Transverse colon (tissue), 4 donors: ENCODE measurements at regions not wholly inside any gene's neighbourhood (a gene's known extent, or its start where the extent isn't known, plus 50 kb on each side); places are given as distances from the start of the nearest gene placed in this dataset.

Experiments used
- DNase-seq: peaks from one replicate; pipeline ENCODE4 v3.0.0-alpha.2; 2019
- H3K27ac ChIP-seq, 4 donors: fragments of 200-600 bp; sonication (generic); 2 replicates each; pipeline ENCODE4 v1.5.1; 2016 to 2018; ENCODE audit warnings: inconsistent platforms in 4 of 4
- H3K27me3 ChIP-seq: fragments of 200-600 bp; sonication (generic); 2 replicates; pipeline ENCODE4 v1.5.1; 2017; ENCODE audit warnings: inconsistent platforms
- H3K36me3 ChIP-seq, 4 donors: fragments of 200-600 bp; sonication (generic); 2 replicates each; pipeline ENCODE4 v1.5.1; 2017 to 2019; ENCODE audit warnings: inconsistent platforms in 4 of 4
- H3K4me1 ChIP-seq, 4 donors: fragments of 200-600 bp; sonication (generic); 2 replicates each; pipeline ENCODE4 v1.5.1; 2017 to 2020; ENCODE audit warnings: inconsistent platforms in 4 of 4
- H3K4me3 ChIP-seq, 4 donors: fragments of 200-600 bp; sonication (generic); 1 replicate in 1 of 4; 2 replicates in 3 of 4; pipeline versions ENCODE4 v1.5.1 to v1.6.1; 2017 to 2019; ENCODE audit warnings: inconsistent platforms in 4 of 4
- H3K9me3 ChIP-seq, 2 donors: fragments of 200-600 bp; sonication (generic); 2 replicates each; pipeline ENCODE4 v1.5.1; 2017 to 2019; ENCODE audit warnings: inconsistent platforms in 2 of 2
- CTCF ChIP-seq, 5 experiments: fragments of 200-600 bp in 3 of 5; fragments of 450-650 bp in 2 of 5; sonication (generic) in 3 of 5; IDR thresholded peaks; 1 replicate in 2 of 5; 2 replicates in 3 of 5; pipeline ENCODE4 v1.5.1; 2016 to 2017; ENCODE audit warnings: antibody characterized with exemption in 5 of 5, inconsistent platforms in 3 of 5, mild to moderate bottlenecking in 2 of 5, moderate library complexity in 1 of 5
- EP300 ChIP-seq: sonication (generic); formaldehyde crosslinking; IDR thresholded peaks from one replicate; pipeline ENCODE4 v1.6.1; 2017; ENCODE audit warnings: antibody characterized with exemption, low read depth
- POLR2A ChIP-seq: fragments of 450-650 bp; IDR thresholded peaks from one replicate; pipeline ENCODE4 v1.6.1; 2016; ENCODE audit warnings: antibody characterized with exemption, mild to moderate bottlenecking, moderate library complexity
- POLR2AphosphoS5 ChIP-seq, 3 donors: sonication (generic); formaldehyde crosslinking; IDR thresholded peaks; one replicate each; pipeline ENCODE4 v1.6.1; 2016; ENCODE audit warnings: antibody characterized with exemption in 3 of 3
- WGBS, 2 donors: methylation state at CpG; one replicate each; pipeline ENCODE4 v1.1.5; 2018; ENCODE audit warnings: low coverage in 1 of 2; 5-methylcytosine and 5-hydroxymethylcytosine counted together
- in situ Hi-C, 4 donors: fragments of 200-750 bp; cut with MboI; loops; one replicate each; pipeline versions ENCODE4 v1.15.0 to v1.15.1; 2017; ENCODE audit warnings: low sequenced_read_pairs in 3 of 4, low pct_ligation_motif_present in 1 of 4, low pct_unique_long_range_greater_than_20kb in 1 of 4
- intact Hi-C: fragments of 100-400 bp; cut with DNase I; formaldehyde crosslinking; loops from one replicate; pipeline ENCODE4 v1.15.1; 2023; ENCODE audit warnings: low total_unique reads

GRCh38 chr1:172827841-172828240 lies 168.9 kb downstream of the FASLG start:
- Histone ChIP-seq H3K36me3 (no peaks in the 10 kb centered on the region), H3K9me3 (no peaks in the 10 kb centered on the region), H3K27me3 (no peaks in the 10 kb centered on the region), H3K4me3 (no peak overlapping the region), H3K27ac (peak overlapping the region; percentile 19 to 78 (median 68)), H3K4me1 (peaks cover 0 to 42% (median 6%) of the 10 kb centered on the region in 4 donors)
- in situ Hi-C loops (loop anchor here in 2 of 4 donors (5.0 to 10.0 kb wide), 2 partner anchors 374 to 377 kb away; partner anchors contain the start of gene TNFSF4 (in 1 of the 2)), intact Hi-C loops (loop anchor here (10.0 kb wide), 1 partner anchor 377 kb away; the partner anchor contains the start of gene TNFSF4)
- TF ChIP-seq EP300 (no peak), CTCF (IDR thresholded peaks at IDR 0.05) (no peak), POLR2A (no peak)
- DNase-seq: no peak
- 80 to 93% methylated on average over 2 of the region's 2 CpGs for WGBS, 2 donors

- Histone ChIP-seq H3K9me3 (no peaks in the 10 kb centered on the region), H3K36me3 (no peaks in the 10 kb centered on the region), H3K27ac (no peak overlapping the region), H3K27me3 (no peaks in the 10 kb centered on the region), H3K4me1 (peaks cover 0 to 11% (median 0%) of the 10 kb centered on the region in 4 donors), H3K4me3 (no peak overlapping the region)
- 53% methylated on average over 1 of the region's 1 CpG; no CpG with 5 or more reads in 1 of the 2 donors for WGBS, 2 donors
- intact Hi-C loops: no loop called here
- no peak for TF ChIP-seq EP300
- TF ChIP-seq POLR2AphosphoS5 (IDR thresholded peaks at IDR 0.05): no peak
- TF ChIP-seq CTCF (IDR thresholded peaks at IDR 0.05): no peak
- TF ChIP-seq POLR2A: no peak
- in situ Hi-C loops: no loop called here
- DNase-seq: no peak
Observed at GRCh38 chr1:172832006-172832725, 173.3 kb downstream of the FASLG start.

- Histone ChIP-seq H3K36me3 (no peaks in the 10 kb centered on the region), H3K9me3 (no peaks in the 10 kb centered on the region), H3K27me3 (no peaks in the 10 kb centered on the region), H3K4me3 (no peak overlapping the region), H3K4me1 (no peaks in the 10 kb centered on the region), H3K27ac (no peak overlapping the region)
- in situ Hi-C loops (no loop called here), intact Hi-C loops (no loop called here)
- DNase-seq: no peak
- no peak for TF ChIP-seq POLR2A
- no peak for TF ChIP-seq EP300
- TF ChIP-seq POLR2AphosphoS5 (IDR thresholded peaks at IDR 0.05): no peak
- TF ChIP-seq CTCF (IDR thresholded peaks at IDR 0.05): no peak
- 92 to 95% methylated on average over 2 of the region's 2 CpGs for WGBS, 2 donors
Observed at GRCh38 chr1:172833954-172834353, 175.1 kb downstream of the FASLG start.

- intact Hi-C loops: no loop called here
- in situ Hi-C loops: no loop called here
- TF ChIP-seq EP300 (no peak), POLR2A (no peak), CTCF (IDR thresholded peaks at IDR 0.05) (no peak), POLR2AphosphoS5 (IDR thresholded peaks at IDR 0.05) (no peak)
- no peak overlapping the region for H3K4me3 ChIP-seq
- no peak for DNase-seq
- WGBS, 2 donors: 85 to 90% methylated on average over 3 to 5 of the region's 5 CpGs
- no peaks in the 10 kb centered on the region for H3K4me1 ChIP-seq
- no peak overlapping the region for H3K27ac ChIP-seq
- H3K27me3 ChIP-seq: no peaks in the 10 kb centered on the region
- no peaks in the 10 kb centered on the region for H3K36me3 ChIP-seq
- H3K9me3 ChIP-seq: no peaks in the 10 kb centered on the region
Observed at GRCh38 chr1:172834609-172835008, 175.7 kb downstream of the FASLG start.
